ENCODE measurements at regions not wholly inside any gene's neighbourhood (a gene's known extent, or its start where the extent isn't known, plus 50 kb on each side); places are given as distances from the start of the nearest gene placed in this dataset.

- Mint-ChIP-seq H3K27ac (no peak overlapping the region), H3K9me3 (peaks cover 26% of the 10 kb centered on the region), H3K4me1 (no peaks in the 10 kb centered on the region), H3K36me3 (no peaks in the 10 kb centered on the region), H3K4me3 (no peak overlapping the region)
- ATAC-seq (no peak), DNase-seq (ENCODE audit: low spot score in 2 of 2) (no peak)
Observed at GRCh38 chr18:40493316-40493715, 1461.7 kb upstream of the PIK3C3 start.

GRCh38 chr18:40489301-40489700 is 1465.7 kb upstream of the PIK3C3 start:
- H3K4me3 Mint-ChIP-seq = no peak overlapping the region
- H3K9me3 Mint-ChIP-seq = peaks cover 20% of the 10 kb centered on the region
- no peaks in the 10 kb centered on the region for H3K36me3 Mint-ChIP-seq
- ATAC-seq (no peak), DNase-seq (ENCODE audit: low spot score in 2 of 2) (no peak)
- no peak overlapping the region for H3K27ac Mint-ChIP-seq
- H3K4me1 Mint-ChIP-seq = no peaks in the 10 kb centered on the region

- no peak for ATAC-seq
- Mint-ChIP-seq H3K4me1 (no peaks in the 10 kb centered on the region), H3K36me3 (no peaks in the 10 kb centered on the region), H3K9me3 (peaks cover 17% of the 10 kb centered on the region), H3K27ac (no peak overlapping the region), H3K4me3 (no peak overlapping the region)
- DNase-seq (ENCODE audit: low spot score in 2 of 2) = no peak
Observed at GRCh38 chr18:40485318-40485717, 1469.7 kb upstream of the PIK3C3 start.

GRCh38 chr18:40473221-40474029 is 1481.6 kb upstream of the PIK3C3 start:
- Mint-ChIP-seq H3K27ac (no peak overlapping the region), H3K9me3 (peaks cover 15% of the 10 kb centered on the region), H3K4me1 (no peaks in the 10 kb centered on the region), H3K4me3 (no peak overlapping the region), H3K36me3 (no peaks in the 10 kb centered on the region)
- DNase-seq (ENCODE audit: low spot score in 2 of 2) (no peak), ATAC-seq (no peak)

GRCh38 chr18:40470723-40471122 is 1484.3 kb upstream of the PIK3C3 start:
- H3K9me3 Mint-ChIP-seq = peaks cover 18% of the 10 kb centered on the region
- H3K36me3 Mint-ChIP-seq = no peaks in the 10 kb centered on the region
- no peak overlapping the region for H3K27ac Mint-ChIP-seq
- H3K4me1 Mint-ChIP-seq = no peaks in the 10 kb centered on the region
- ATAC-seq (no peak), DNase-seq (ENCODE audit: low spot score in 2 of 2) (no peak)
- no peak overlapping the region for H3K4me3 Mint-ChIP-seq

- H3K36me3 Mint-ChIP-seq = no peaks in the 10 kb centered on the region
- DNase-seq (ENCODE audit: low spot score in 2 of 2) = no peak
- H3K4me3 Mint-ChIP-seq = no peak overlapping the region
- peaks cover 23% of the 10 kb centered on the region for H3K9me3 Mint-ChIP-seq
- no peak overlapping the region for H3K27ac Mint-ChIP-seq
- H3K4me1 Mint-ChIP-seq = no peaks in the 10 kb centered on the region
- no peak for ATAC-seq
Observed at GRCh38 chr18:40469851-40470250, 1485.2 kb upstream of the PIK3C3 start.

GRCh38 chr18:40469316-40469715 is 1485.7 kb upstream of the PIK3C3 start:
- no peak for DNase-seq (ENCODE audit: low spot score in 2 of 2)
- H3K4me3 Mint-ChIP-seq = no peak overlapping the region
- no peak for ATAC-seq
- no peaks in the 10 kb centered on the region for H3K36me3 Mint-ChIP-seq
- peaks cover 22% of the 10 kb centered on the region for H3K9me3 Mint-ChIP-seq
- H3K27ac Mint-ChIP-seq = no peak overlapping the region
- H3K4me1 Mint-ChIP-seq = no peaks in the 10 kb centered on the region

- Mint-ChIP-seq H3K4me1 (no peaks in the 10 kb centered on the region), H3K9me3 (peaks cover 18% of the 10 kb centered on the region), H3K4me3 (no peak overlapping the region), H3K27ac (no peak overlapping the region), H3K36me3 (no peaks in the 10 kb centered on the region)
- DNase-seq (ENCODE audit: low spot score in 2 of 2) = no peak
- no peak for ATAC-seq
Observed at GRCh38 chr18:40464032-40464431, 1491.0 kb upstream of the PIK3C3 start.

GRCh38 chr18:40453903-40454302 is 1501.1 kb upstream of the PIK3C3 start:
- H3K9me3 Mint-ChIP-seq = peaks cover 16% of the 10 kb centered on the region
- DNase-seq (ENCODE audit: low spot score in 2 of 2) = no peak
- ATAC-seq = no peak
- H3K36me3 Mint-ChIP-seq = no peaks in the 10 kb centered on the region
- no peak overlapping the region for H3K27ac Mint-ChIP-seq
- no peak overlapping the region for H3K4me3 Mint-ChIP-seq
- H3K4me1 Mint-ChIP-seq = no peaks in the 10 kb centered on the region

- no peak for ATAC-seq
- H3K27ac Mint-ChIP-seq = no peak overlapping the region
- no peak overlapping the region for H3K4me3 Mint-ChIP-seq
- H3K4me1 Mint-ChIP-seq = no peaks in the 10 kb centered on the region
- no peak for DNase-seq (ENCODE audit: low spot score in 2 of 2)
- H3K36me3 Mint-ChIP-seq = no peaks in the 10 kb centered on the region
- H3K9me3 Mint-ChIP-seq = peaks cover 12% of the 10 kb centered on the region
Observed at GRCh38 chr18:40452599-40452998, 1502.4 kb upstream of the PIK3C3 start.

- Mint-ChIP-seq H3K36me3 (no peaks in the 10 kb centered on the region), H3K27ac (no peak overlapping the region)
- no peak for DNase-seq (ENCODE audit: low spot score in 2 of 2)
Observed at GRCh38 chr18:40450751-40451150, 1504.3 kb upstream of the PIK3C3 start.

GRCh38 chr18:40447820-40448219 is 1507.2 kb upstream of the PIK3C3 start:
- ATAC-seq (no peak), DNase-seq (ENCODE audit: low spot score in 2 of 2) (no peak)
- Mint-ChIP-seq H3K4me1 (no peaks in the 10 kb centered on the region), H3K36me3 (no peaks in the 10 kb centered on the region), H3K9me3 (peaks cover 14% of the 10 kb centered on the region), H3K27ac (no peak overlapping the region), H3K4me3 (no peak overlapping the region)

More at GRCh38 chr18:40450751-40451150, 1504.3 kb upstream of the PIK3C3 start:
- H3K9me3 Mint-ChIP-seq = peaks cover 15% of the 10 kb centered on the region
- H3K4me3 Mint-ChIP-seq = no peak overlapping the region
- H3K4me1 Mint-ChIP-seq = no peaks in the 10 kb centered on the region
- ATAC-seq = no peak

GRCh38 chr18:40440088-40440487 is 1514.9 kb upstream of the PIK3C3 start:
- H3K4me1 Mint-ChIP-seq = no peaks in the 10 kb centered on the region
- no peak overlapping the region for H3K27ac Mint-ChIP-seq
- no peaks in the 10 kb centered on the region for H3K36me3 Mint-ChIP-seq
- peaks cover 28% of the 10 kb centered on the region for H3K9me3 Mint-ChIP-seq
- no peak for ATAC-seq
- DNase-seq (ENCODE audit: low spot score in 2 of 2) = no peak
- H3K4me3 Mint-ChIP-seq = no peak overlapping the region

- no peak for ATAC-seq
- no peak overlapping the region for H3K4me3 Mint-ChIP-seq
- H3K27ac Mint-ChIP-seq = no peak overlapping the region
- peaks cover 22% of the 10 kb centered on the region for H3K9me3 Mint-ChIP-seq
- no peak for DNase-seq (ENCODE audit: low spot score in 2 of 2)
- no peaks in the 10 kb centered on the region for H3K4me1 Mint-ChIP-seq
- no peaks in the 10 kb centered on the region for H3K36me3 Mint-ChIP-seq
Observed at GRCh38 chr18:40437517-40437916, 1517.5 kb upstream of the PIK3C3 start.

GRCh38 chr18:40431071-40431985 is 1523.7 kb upstream of the PIK3C3 start:
- DNase-seq (ENCODE audit: low spot score in 2 of 2) = no peak
- no peak for ATAC-seq
- no peak overlapping the region for H3K4me3 Mint-ChIP-seq
- peaks cover 12% of the 10 kb centered on the region for H3K9me3 Mint-ChIP-seq
- no peak overlapping the region for H3K27ac Mint-ChIP-seq
- no peaks in the 10 kb centered on the region for H3K4me1 Mint-ChIP-seq
- no peaks in the 10 kb centered on the region for H3K36me3 Mint-ChIP-seq

- Mint-ChIP-seq H3K36me3 (no peaks in the 10 kb centered on the region), H3K27ac (no peak overlapping the region), H3K9me3 (peaks cover 22% of the 10 kb centered on the region), H3K4me1 (no peaks in the 10 kb centered on the region), H3K4me3 (no peak overlapping the region)
- DNase-seq (ENCODE audit: low spot score in 2 of 2) = no peak
- no peak for ATAC-seq
Observed at GRCh38 chr18:40423291-40423690, 1531.7 kb upstream of the PIK3C3 start.

Measured in stimulated activated effector memory CD8-positive, alpha-beta T cell treated with anti-CD3 and anti-CD28 coated beads, Interleukin-12 subunit alpha, Interleukin-12 subunit beta, amount 100 ng/mL, for 72 hours (primary cell).